IMR-90 (cell line): ENCODE measurements at regions not wholly inside any gene's neighbourhood (a gene's known extent, or its start where the extent isn't known, plus 50 kb on each side); places are given as distances from the start of the nearest gene placed in this dataset.
"Not testable (repeated sequence)": the region's sequence is repeated elsewhere in the genome, so short reads cannot be mapped to it uniquely, and the experiment has no call there.

Experiments used
- ATAC-seq: fragments of 200-7000 bp; cut with Tn5 transposase; 2 replicates; pipeline ENCODE4 v1.9.1; 2020; ENCODE audit warnings: low read depth, mild to moderate bottlenecking, moderate library complexity
- BruUV-seq: library from RNA; stranded (reverse); fragments of 400-500 nt; replicated peaks from 2 replicates; lab custom pipeline; 2021; lab: Mats Ljungman, UMichigan
- CTCF ChIA-PET: fragments of 300-600 bp; formaldehyde crosslinking; extraction: SDS; loops from one replicate; lab custom pipeline; 2021; ENCODE audit warnings: antibody characterized with exemption; lab: Yijun Ruan, JAX
- POLR2A ChIA-PET: fragments of 300-600 bp; sonication (Branson Sonifier 250); formaldehyde crosslinking; loops from one replicate; lab custom pipeline; 2022; ENCODE audit warnings: antibody characterized with exemption; ENCODE audit not compliant: unreplicated experiment; lab: Charles Lee
- DNase-seq: peaks from one replicate; pipeline ENCODE4 v3.0.0; 2013
- H2AFZ ChIP-seq: replicated peaks from 2 replicates; pipeline ENCODE3; 2013; ENCODE audit warnings: low read length, mild to moderate bottlenecking; ENCODE audit not compliant: poor library complexity
- H2AK5ac ChIP-seq: 2 replicates; pipeline ENCODE4 v1.6.1; 2013; ENCODE audit warnings: low read depth, low read length, inconsistent platforms
- H2AK9ac ChIP-seq: replicated peaks from 2 replicates; pipeline ENCODE3; 2013; ENCODE audit warnings: mild to moderate bottlenecking, low read depth, low read length, moderate library complexity; ENCODE audit not compliant: poor library complexity
- H2BK120ac ChIP-seq: 2 replicates; pipeline ENCODE4 v1.6.1; 2013; ENCODE audit warnings: low read depth, low read length, inconsistent platforms
- H2BK15ac ChIP-seq: 3 replicates; pipeline ENCODE4 v1.6.1; 2013; ENCODE audit warnings: low read depth, low read length, inconsistent platforms
- H2BK20ac ChIP-seq: 2 replicates; pipeline ENCODE4 v1.6.1; 2013; ENCODE audit warnings: low read depth, mild to moderate bottlenecking, inconsistent platforms, low read length, moderate library complexity
- H2BK5ac ChIP-seq: 2 replicates; pipeline ENCODE4 v1.6.1; 2013; ENCODE audit warnings: mild to moderate bottlenecking, low read depth, low read length, inconsistent platforms; ENCODE audit not compliant: poor library complexity, severe bottlenecking
- H3K14ac ChIP-seq: replicated peaks from 2 replicates; pipeline ENCODE4 v1.6.1; 2013; ENCODE audit warnings: low read depth, low read length, inconsistent platforms
- H3K18ac ChIP-seq: 2 replicates; pipeline ENCODE4 v1.6.1; 2013; ENCODE audit warnings: low read depth, low read length, control low read depth
- H3K23ac ChIP-seq: 2 replicates; pipeline ENCODE4 v1.6.1; 2013; ENCODE audit warnings: low read depth, low read length, inconsistent platforms
- H3K27ac ChIP-seq: 2 replicates; pipeline ENCODE4 v1.5.1; 2013; ENCODE audit warnings: mild to moderate bottlenecking, control low read depth, low read length; ENCODE audit not compliant: insufficient read depth
- H3K27me3 ChIP-seq: 2 replicates; pipeline ENCODE4 v1.6.1; 2013; ENCODE audit warnings: low read length; ENCODE audit not compliant: control insufficient read depth, insufficient read depth
- H3K36me3 ChIP-seq: 2 replicates; pipeline ENCODE4 v1.6.1; 2013; ENCODE audit warnings: low read length, mixed read lengths; ENCODE audit not compliant: control insufficient read depth, insufficient read depth
- H3K4ac ChIP-seq: 2 replicates; pipeline ENCODE4 v1.6.1; 2013; ENCODE audit warnings: low read depth, low read length, inconsistent platforms
- H3K4me1 ChIP-seq: 2 replicates; pipeline ENCODE4 v1.6.1; 2013; ENCODE audit warnings: low read length, mixed read lengths; ENCODE audit not compliant: control insufficient read depth, insufficient read depth
- H3K4me2 ChIP-seq: 2 replicates; pipeline ENCODE4 v1.6.1; 2013; ENCODE audit warnings: low read depth, mild to moderate bottlenecking, control low read depth, low read length, moderate library complexity
- H3K4me3 ChIP-seq: 2 replicates; pipeline ENCODE4 v1.5.1; 2013; ENCODE audit warnings: low read depth, mild to moderate bottlenecking, control low read depth, low read length, moderate library complexity; ENCODE audit not compliant: insufficient read depth
- H3K56ac ChIP-seq: 2 replicates; pipeline ENCODE4 v1.6.1; 2013; ENCODE audit warnings: low read length, inconsistent platforms; ENCODE audit not compliant: insufficient read depth; ENCODE audit errors: extremely low read depth
- H3K79me1 ChIP-seq, 2 experiments: 2 replicates each; pipeline ENCODE4 v1.6.1; 2013; ENCODE audit warnings: low read length in 2 of 2, inconsistent platforms in 1 of 2, low read depth in 1 of 2
- H3K9ac ChIP-seq: 2 replicates; pipeline ENCODE4 v1.6.1; 2013; ENCODE audit warnings: low read depth, low read length, control low read depth
- H3K9me1 ChIP-seq: 2 replicates; pipeline ENCODE4 v1.6.1; 2013; ENCODE audit warnings: low read length, inconsistent platforms; ENCODE audit not compliant: insufficient read depth
- H3K9me3 ChIP-seq: 2 replicates; pipeline ENCODE4 v1.6.1; 2013; ENCODE audit warnings: low read length; ENCODE audit not compliant: control insufficient read depth, insufficient read depth
- H4K20me1 ChIP-seq: 2 replicates; pipeline ENCODE4 v1.6.1; 2013; ENCODE audit warnings: low read length, inconsistent platforms; ENCODE audit not compliant: insufficient read depth
- H4K5ac ChIP-seq: 2 replicates; pipeline ENCODE4 v1.6.1; 2013; ENCODE audit warnings: mild to moderate bottlenecking, low read depth, low read length, control low read depth
- H4K8ac ChIP-seq, 2 experiments: 2 replicates each; pipeline ENCODE4 v1.6.1; 2013; ENCODE audit warnings: low read depth in 2 of 2, low read length in 2 of 2, control low read depth in 1 of 2, inconsistent platforms in 1 of 2
- H4K91ac ChIP-seq: 2 replicates; pipeline ENCODE4 v1.6.1; 2013; ENCODE audit warnings: low read depth, low read length, inconsistent platforms; ENCODE audit not compliant: insufficient read depth
- CHD1 ChIP-seq: IDR thresholded peaks from 2 replicates; pipeline ENCODE4 v1.6.1; 2012; ENCODE audit warnings: low read depth, low read length, improper control_type of control experiment
- ELK1 ChIP-seq: fragments of 150-350 bp; IDR thresholded peaks from 2 replicates; pipeline ENCODE4 v1.6.1; 2016; ENCODE audit warnings: low read depth, mild to moderate bottlenecking, low read length, moderate library complexity, borderline replicate concordance
- MAZ ChIP-seq: IDR thresholded peaks from 2 replicates; pipeline ENCODE4 v1.6.1; 2012; ENCODE audit warnings: low read depth, mild to moderate bottlenecking, low read length, improper control_type of control experiment, moderate library complexity, borderline replicate concordance
- WGBS, 2 experiments: methylation state at CpG; one replicate each; pipeline versions ENCODE4 v1.1.5 to v1.1.7; 2013; ENCODE audit warnings: missing lambda C conversion rate in 2 of 2; ENCODE audit not compliant: insufficient read length in 1 of 2; ENCODE audit errors: extremely low coverage in 2 of 2; 5-methylcytosine and 5-hydroxymethylcytosine counted together
- dilution Hi-C: fragments of 300-500 bp; cut with HindIII; formaldehyde crosslinking; loops from one replicate; pipeline ENCODE4 v1.14.3; 2018; ENCODE audit warnings: low sequenced_read_pairs; ENCODE audit not compliant: unreplicated experiment
- in situ Hi-C: fragments of 300-500 bp; cut with MboI; formaldehyde crosslinking; loops from 3 replicates; pipeline ENCODE4 v1.14.3; 2019; ENCODE audit warnings: low sequenced_read_pairs, inconsistent platforms, mixed read lengths
- intact Hi-C: fragments of 100-400 bp; cut with micrococcal nuclease; formaldehyde crosslinking; loops from 2 replicates; pipeline ENCODE4 v1.10.0; 2022

- dilution Hi-C loops: no loop called here
- H3K36me3 ChIP-seq: no peaks in the 10 kb centered on the region
- no peak overlapping the region for H4K8ac ChIP-seq
- POLR2A ChIA-PET: no interaction called here
- H2BK5ac ChIP-seq: no peak overlapping the region
- H3K9ac ChIP-seq: no peak overlapping the region
- H4K91ac ChIP-seq: no peak overlapping the region
- H3K23ac ChIP-seq: no peak overlapping the region
- no peak overlapping the region for H2BK15ac ChIP-seq
- H2BK20ac ChIP-seq: no peak overlapping the region
- H3K56ac ChIP-seq: no peak overlapping the region
- no peak overlapping the region for H2AK9ac ChIP-seq
- no peaks in the 10 kb centered on the region for H4K20me1 ChIP-seq
- intact Hi-C loops: no loop called here
- no peaks in the 10 kb centered on the region for H3K79me1 ChIP-seq
- no peak overlapping the region for H2AFZ ChIP-seq
- DNase-seq (no peak), ATAC-seq (no peak)
- no peaks in the 10 kb centered on the region for H3K9me1 ChIP-seq
- in situ Hi-C loops: no loop called here
- no peak overlapping the region for H3K27ac ChIP-seq
- no peaks in the 10 kb centered on the region for H3K27me3 ChIP-seq
- no CpG with 5 or more reads among the region's 3 CpGs for WGBS, 2 experiments
- no peak overlapping the region for H3K4me3 ChIP-seq
- H3K4me2 ChIP-seq: no peak overlapping the region
- H2BK120ac ChIP-seq: no peak overlapping the region
- no peak for TF ChIP-seq MAZ
- no peak for TF ChIP-seq ELK1
- no peak for TF ChIP-seq CHD1
- no peaks in the 10 kb centered on the region for H3K4me1 ChIP-seq
- no peak overlapping the region for H4K5ac ChIP-seq
- H3K9me3 ChIP-seq: no peaks in the 10 kb centered on the region
- no peak overlapping the region for H3K18ac ChIP-seq
- H3K4ac ChIP-seq: no peak overlapping the region
- CTCF ChIA-PET: no interaction called here
- no peak overlapping the region for H2AK5ac ChIP-seq
- BruUV-seq: no TSS peak
- H3K14ac ChIP-seq: no peak overlapping the region
These were observed 82.8 kb upstream of the PARP8 start for GRCh38 chr5:50583621-50584020.

GRCh38 chr5:50588471-50588870 is 78.0 kb upstream of the PARP8 start:
- H3K4ac ChIP-seq, in situ Hi-C loops, H3K9me3 ChIP-seq, H2BK120ac ChIP-seq, H3K27me3 ChIP-seq, H3K4me3 ChIP-seq, H3K56ac ChIP-seq, H3K18ac ChIP-seq, H3K23ac ChIP-seq, H2BK15ac ChIP-seq, BruUV-seq, H2AK9ac ChIP-seq, intact Hi-C loops, H3K27ac ChIP-seq, DNase-seq, H2AK5ac ChIP-seq, H3K14ac ChIP-seq, H4K5ac ChIP-seq, H2BK5ac ChIP-seq, H3K36me3 ChIP-seq, H2BK20ac ChIP-seq, H4K91ac ChIP-seq, H3K4me1 ChIP-seq, H3K4me2 ChIP-seq, POLR2A ChIA-PET, ATAC-seq, dilution Hi-C loops, H2AFZ ChIP-seq, CTCF ChIA-PET, H4K8ac ChIP-seq, H3K9me1 ChIP-seq, H3K9ac ChIP-seq, H3K79me1 ChIP-seq, H4K20me1 ChIP-seq: not testable (repeated sequence)
- no CpG with 5 or more reads among the region's 6 CpGs for WGBS, 2 experiments
